GM19463 (cell line): ENCODE measurements at regions not wholly inside any gene's neighbourhood (a gene's known extent, or its start where the extent isn't known, plus 50 kb on each side); places are given as distances from the start of the nearest gene placed in this dataset.

Experiments used
- ATAC-seq: cut with Tn5 transposase; IDR thresholded peaks from one replicate; pipeline ENCODE4 v1.9.1; 2021; ENCODE audit warnings: mild to moderate bottlenecking, moderate library complexity; ENCODE audit not compliant: unreplicated experiment

- no peak for ATAC-seq
Observed at GRCh38 chr20:22257912-22258311, 326.5 kb downstream of the FOXA2 start.

- no peak for ATAC-seq
Observed at GRCh38 chr20:22248051-22248667, 336.2 kb downstream of the FOXA2 start.

GRCh38 chr20:22245139-22245538, 339.2 kb downstream of the FOXA2 start:
- no peak for ATAC-seq

GRCh38 chr20:22243067-22243466, 341.3 kb downstream of the FOXA2 start:
- ATAC-seq, result no peak

GRCh38 chr20:22241609-22242008, 342.8 kb downstream of the FOXA2 start:
- no peak for ATAC-seq

- no peak for ATAC-seq
Observed at GRCh38 chr20:22232923-22233322, 351.4 kb downstream of the FOXA2 start.

GRCh38 chr20:22232473-22232872, 351.9 kb downstream of the FOXA2 start:
- no peak for ATAC-seq

GRCh38 chr20:22226849-22227700, 357.3 kb downstream of the FOXA2 start:
- ATAC-seq, result no peak

- no peak for ATAC-seq
Observed at GRCh38 chr20:22223236-22223635, 361.1 kb downstream of the FOXA2 start.

- ATAC-seq, result no peak
Observed at GRCh38 chr20:22217712-22218352, 366.5 kb downstream of the FOXA2 start.

- no peak for ATAC-seq
Observed at GRCh38 chr20:22216984-22217383, 367.4 kb downstream of the FOXA2 start.

- no peak for ATAC-seq
Observed at GRCh38 chr20:22214296-22214695, 370.1 kb downstream of the FOXA2 start.

- no peak for ATAC-seq
Observed at GRCh38 chr20:22213271-22213670, 371.1 kb downstream of the FOXA2 start.

- ATAC-seq, result no peak
Observed at GRCh38 chr20:22207280-22207679, 377.1 kb downstream of the FOXA2 start.

GRCh38 chr20:22204801-22205200, 379.6 kb downstream of the FOXA2 start:
- no peak for ATAC-seq

GRCh38 chr20:22182148-22182547, 402.2 kb downstream of the FOXA2 start:
- ATAC-seq, result no peak

- ATAC-seq, result no peak
Observed at GRCh38 chr20:22180244-22180643, 404.1 kb downstream of the FOXA2 start.

- no peak for ATAC-seq
Observed at GRCh38 chr20:22160101-22160652, 424.2 kb downstream of the FOXA2 start.

GRCh38 chr20:22159276-22159675, 425.1 kb downstream of the FOXA2 start:
- no peak for ATAC-seq

- ATAC-seq, result no peak
Observed at GRCh38 chr20:22127587-22127986, 422.1 kb downstream of the PAX1 start.

GRCh38 chr20:22106308-22106938, 401.0 kb downstream of the PAX1 start:
- no peak for ATAC-seq
